ENCODE measurements at regions not wholly inside any gene's neighbourhood (a gene's known extent, or its start where the extent isn't known, plus 50 kb on each side); places are given as distances from the start of the nearest gene placed in this dataset.

DNA sequence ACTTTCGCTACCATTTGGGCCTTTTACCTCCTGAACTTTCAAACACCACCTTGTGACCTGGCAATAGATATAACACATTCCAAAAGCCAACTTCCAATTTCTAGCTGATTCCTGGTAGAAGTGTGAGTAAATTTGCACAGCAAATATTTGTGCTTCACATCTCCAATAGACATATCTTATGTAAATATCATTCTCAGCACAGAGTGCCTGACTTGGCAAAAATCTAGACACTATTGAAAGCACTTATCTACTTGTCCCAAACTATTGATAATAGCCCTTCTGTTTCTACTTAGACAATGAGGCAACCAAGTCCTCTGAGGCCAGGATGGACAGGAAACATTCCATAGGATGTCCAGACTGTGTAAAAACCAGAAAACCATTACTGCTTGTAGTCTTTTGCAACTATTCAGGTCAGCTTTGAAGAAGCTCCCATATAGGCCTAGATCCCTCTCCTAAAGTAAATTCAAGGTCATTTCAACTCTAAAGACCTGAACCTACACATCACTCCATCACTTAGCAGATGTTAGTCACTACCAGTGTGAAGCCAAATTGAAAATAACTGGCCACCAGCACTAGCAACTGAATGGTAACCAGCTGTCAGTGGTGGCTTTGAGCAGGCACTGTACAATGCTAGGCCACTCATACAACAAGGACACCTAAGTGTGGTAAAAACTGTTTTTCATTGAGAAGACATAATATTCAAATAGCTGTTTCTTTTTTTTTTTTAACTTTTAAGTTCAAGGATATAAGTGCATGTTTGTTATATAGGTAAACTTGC, 95.3 kb upstream of the RSPO3 start:
- DNase-seq = no peak

DNA sequence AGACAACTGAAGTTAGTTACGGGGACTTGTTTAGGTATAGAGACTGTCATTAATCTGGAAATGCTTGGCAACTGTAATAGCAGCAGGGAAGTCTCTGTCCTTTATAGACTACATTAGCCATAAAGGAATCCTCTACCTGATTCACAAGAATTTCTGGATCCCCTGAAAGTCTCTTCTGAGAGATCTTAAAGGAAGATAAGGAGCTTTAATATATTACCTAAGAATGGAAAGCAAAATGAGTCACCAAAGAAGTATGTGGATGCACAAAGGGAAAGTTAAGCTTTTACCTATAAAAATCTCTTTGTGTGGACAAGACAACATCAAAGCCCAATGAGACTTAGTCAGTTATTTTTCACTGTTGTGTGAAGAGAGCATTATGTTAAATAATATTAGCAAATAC, 92.2 kb upstream of the RSPO3 start:
- DNase-seq = no peak

DNA sequence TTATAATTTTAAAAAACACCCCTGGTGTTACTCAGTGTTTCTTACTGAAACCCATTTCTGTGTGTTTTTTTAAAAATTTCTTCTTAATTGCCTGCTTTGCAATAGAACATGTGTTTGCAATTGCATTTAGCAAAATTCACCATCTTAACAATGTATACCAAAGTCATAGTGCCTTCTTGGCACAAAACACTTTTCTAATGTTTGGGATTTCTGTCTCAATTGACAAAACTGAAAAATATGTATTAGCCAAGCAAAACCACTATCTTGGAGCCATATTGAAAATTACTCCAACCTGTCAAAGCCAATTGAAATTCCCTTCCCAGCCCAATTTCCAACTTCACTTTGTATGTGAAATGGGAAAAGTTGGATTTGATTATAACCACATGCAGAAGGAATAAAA, 88.4 kb upstream of the RSPO3 start:
- DNase-seq = no peak

DNA sequence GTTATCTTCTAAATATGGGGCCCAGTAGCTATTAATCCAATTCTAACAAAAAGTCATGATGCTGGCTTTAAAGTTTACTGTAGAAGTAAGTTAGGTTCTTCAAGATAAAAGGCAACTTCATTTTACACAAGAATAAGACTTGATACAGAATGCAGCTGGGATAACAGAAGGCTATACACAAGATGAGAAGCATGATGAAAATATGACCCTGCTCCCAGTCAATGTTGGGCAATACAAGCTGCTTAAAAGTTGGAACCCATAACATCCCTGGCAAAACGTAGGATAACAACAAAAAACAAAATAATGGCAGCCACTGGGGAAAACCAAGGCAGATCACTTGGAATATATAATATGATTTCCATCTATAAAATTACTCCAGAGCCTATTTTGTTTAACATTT, 87.6 kb upstream of the RSPO3 start:
- DNase-seq = no peak

GRCh38 chr6:127031511-127031910, 87.0 kb upstream of the RSPO3 start:
- DNase-seq = no peak

DNA sequence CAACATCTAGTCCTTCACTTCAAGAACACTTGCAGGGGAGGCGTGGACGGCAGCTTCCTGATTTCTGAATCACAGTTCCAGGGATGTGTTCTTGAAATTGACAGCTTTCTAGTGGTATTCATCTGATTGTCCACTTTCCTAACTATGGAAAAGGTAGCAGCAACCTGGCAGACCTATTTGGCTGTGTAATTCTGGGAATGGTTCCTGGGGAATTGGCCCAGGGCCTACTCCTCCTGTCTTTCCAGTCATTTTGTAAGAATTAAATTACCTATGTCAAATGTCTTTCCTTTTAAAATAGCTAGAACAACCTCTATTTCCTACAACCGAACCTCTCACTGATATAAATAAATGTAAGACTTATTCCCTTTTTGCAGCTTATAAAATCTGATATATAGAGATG, 85.5 kb upstream of the RSPO3 start:
- no peak for DNase-seq

GRCh38 chr6:127051571-127052260, 66.8 kb upstream of the RSPO3 start:
- no peak for DNase-seq

- DNase-seq = no peak
Measured at GRCh38 chr6:127053032-127053874, 65.2 kb upstream of the RSPO3 start.

DNA sequence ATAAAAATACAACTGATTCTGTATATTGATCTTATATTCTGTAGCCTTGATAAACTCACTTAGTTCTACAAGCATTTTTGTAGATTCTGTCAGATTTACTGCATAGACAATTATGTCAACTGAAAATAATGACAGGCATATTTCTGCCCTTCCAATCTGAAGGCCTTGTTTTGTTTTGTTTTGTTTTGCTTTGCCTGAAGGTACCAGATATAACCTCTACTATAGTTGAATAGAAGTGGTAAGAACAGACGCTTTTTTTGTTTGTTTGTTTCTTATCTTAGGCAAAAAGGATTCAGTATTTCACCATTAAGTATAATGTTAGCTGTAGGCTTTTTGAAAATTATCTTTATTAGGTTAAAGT, 64.6 kb upstream of the RSPO3 start:
- DNase-seq = no peak

DNA sequence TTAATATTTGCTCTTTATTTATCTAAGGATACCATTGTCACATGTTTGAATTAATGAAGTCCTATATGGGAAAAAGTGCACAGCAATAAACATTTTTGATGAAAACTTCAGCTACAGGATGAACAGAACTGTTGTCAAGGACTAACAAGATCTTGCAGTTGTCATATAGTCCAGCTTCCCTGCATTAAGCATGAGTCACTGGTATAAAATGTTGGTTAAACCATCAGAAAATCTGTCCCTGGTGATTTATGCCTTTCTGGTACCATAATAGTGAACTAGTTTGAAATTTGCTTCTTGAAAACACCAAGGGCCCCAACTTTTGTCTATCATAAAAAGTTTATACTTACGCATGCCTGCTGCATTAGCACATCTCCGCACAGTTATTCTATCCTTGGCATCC, 60.4 kb upstream of the RSPO3 start:
- DNase-seq = no peak

GRCh38 chr6:127058936-127059335, 59.5 kb upstream of the RSPO3 start:
- no peak for DNase-seq
